GM18517 (cell line): ENCODE measurements at regions not wholly inside any gene's neighbourhood (a gene's known extent, or its start where the extent isn't known, plus 50 kb on each side); places are given as distances from the start of the nearest gene placed in this dataset.

Experiments used
- ATAC-seq: cut with Tn5 transposase; IDR thresholded peaks from one replicate; pipeline ENCODE4 v1.9.1; 2021; ENCODE audit warnings: mild to moderate bottlenecking, moderate library complexity; ENCODE audit not compliant: unreplicated experiment

DNA sequence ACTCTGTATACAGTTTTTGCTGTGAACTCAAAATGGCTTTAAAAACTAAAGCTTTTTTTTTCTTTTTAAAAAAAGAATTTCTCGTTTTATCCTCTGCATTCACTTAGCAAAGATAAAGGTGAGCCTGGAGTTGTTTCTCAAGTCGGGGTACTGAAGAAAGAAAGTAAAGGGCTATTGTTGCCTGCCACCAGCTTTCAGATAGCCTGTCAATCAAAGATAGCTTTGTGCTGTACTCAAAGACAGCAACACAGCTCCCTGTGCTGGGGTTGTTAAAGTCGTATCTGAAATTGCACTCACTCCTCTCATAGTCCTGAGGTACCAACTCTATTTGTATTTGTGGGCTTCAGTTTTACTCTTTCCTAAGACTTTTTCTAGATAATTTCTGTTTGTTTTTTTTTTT is 710.1 kb upstream of the ID4 start:
- ATAC-seq = no peak

DNA sequence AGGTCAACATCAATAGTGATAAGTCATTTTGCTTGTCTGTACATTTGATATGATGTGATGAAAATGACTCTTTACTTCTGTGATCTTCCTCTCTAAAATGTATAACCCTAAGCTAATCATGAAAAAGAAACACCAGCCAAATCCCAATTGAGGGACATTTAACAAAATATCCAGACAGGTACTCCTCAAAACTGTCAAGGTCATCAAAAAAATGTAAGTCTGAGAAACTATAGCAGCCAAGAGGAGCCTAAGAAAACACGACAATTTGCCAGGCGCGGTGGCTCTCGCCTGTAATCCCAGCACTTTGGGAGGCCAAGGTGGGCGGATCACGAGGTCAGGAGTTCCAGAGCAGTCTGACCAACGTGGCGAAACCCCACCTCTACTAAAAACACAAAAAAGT is 708.5 kb upstream of the ID4 start:
- ATAC-seq = no peak

DNA sequence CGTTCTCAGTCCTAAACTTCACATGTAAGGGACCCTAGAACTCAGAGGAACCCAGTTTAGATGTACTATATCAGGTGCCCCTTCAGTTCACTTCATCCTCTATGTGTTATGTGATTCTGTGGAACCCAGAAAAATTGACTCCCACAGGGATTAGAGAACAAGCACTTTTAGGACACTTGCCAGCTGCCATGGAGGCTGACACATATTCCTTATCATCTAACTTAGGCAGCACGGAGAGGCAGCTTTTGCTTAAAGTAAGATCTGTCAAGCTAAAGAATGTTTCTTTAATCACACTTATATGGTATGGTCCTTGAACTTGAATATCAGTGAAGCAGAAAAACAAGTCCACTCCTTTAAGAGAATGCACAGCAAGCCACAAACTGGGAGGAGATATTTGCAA is 701.5 kb upstream of the ID4 start:
- no peak for ATAC-seq

DNA sequence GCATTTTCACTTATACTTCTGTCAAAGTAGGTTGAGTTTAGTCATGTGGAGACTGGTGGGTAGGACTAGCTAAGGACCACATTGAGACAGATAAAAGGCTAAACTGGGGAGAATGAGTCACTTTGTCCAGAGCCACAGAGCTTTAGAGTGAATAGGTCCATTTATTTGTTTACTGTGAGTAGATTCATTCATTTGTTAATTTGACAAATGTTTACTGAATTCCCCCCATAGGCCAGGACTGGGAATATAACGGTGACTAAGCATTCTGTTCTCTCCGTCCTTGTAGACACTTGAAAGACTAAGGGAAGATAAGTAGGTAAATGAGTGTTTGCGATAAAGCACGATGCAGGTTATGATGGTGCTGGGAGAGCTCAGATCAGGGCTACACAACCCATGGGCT is 699.7 kb upstream of the ID4 start:
- no peak for ATAC-seq

DNA sequence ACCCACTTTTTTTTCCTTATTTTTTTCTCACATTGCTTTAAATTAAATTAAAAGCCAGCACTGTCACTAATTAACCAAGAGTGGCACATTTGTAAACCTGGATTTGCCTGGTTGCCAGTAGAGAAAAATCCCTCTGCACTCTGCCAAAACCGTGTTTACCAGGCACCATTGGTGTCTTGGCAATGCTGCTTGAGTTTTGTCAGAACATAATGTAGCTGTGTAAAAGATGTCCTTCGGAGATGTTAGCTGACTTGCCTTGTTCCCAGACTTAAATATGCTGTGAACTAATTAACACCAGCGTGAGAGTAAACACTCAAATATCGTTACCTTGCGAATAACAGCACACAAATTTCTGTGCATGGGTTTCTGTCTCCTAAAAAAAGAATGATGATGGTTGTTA is 694.9 kb upstream of the ID4 start:
- ATAC-seq = no peak

DNA sequence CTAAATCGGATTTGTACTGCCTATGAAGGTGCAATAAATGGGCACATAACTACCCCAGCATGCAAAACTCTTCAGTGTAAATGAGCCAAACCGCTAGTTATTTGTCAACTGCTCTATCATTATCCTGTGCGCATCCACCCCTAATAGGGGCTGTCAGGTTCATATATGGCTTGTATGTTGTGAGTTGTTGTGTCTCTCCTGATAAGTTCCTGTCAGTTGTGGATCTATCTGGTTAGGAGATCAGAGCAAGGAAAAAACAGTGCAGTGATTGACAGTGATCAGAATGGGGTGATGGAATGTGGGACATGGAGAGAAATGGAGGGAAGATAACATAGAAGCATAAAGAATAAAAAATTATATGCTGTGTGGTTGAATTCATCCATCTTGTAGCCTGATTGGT is 686.9 kb upstream of the ID4 start:
- no peak for ATAC-seq

DNA sequence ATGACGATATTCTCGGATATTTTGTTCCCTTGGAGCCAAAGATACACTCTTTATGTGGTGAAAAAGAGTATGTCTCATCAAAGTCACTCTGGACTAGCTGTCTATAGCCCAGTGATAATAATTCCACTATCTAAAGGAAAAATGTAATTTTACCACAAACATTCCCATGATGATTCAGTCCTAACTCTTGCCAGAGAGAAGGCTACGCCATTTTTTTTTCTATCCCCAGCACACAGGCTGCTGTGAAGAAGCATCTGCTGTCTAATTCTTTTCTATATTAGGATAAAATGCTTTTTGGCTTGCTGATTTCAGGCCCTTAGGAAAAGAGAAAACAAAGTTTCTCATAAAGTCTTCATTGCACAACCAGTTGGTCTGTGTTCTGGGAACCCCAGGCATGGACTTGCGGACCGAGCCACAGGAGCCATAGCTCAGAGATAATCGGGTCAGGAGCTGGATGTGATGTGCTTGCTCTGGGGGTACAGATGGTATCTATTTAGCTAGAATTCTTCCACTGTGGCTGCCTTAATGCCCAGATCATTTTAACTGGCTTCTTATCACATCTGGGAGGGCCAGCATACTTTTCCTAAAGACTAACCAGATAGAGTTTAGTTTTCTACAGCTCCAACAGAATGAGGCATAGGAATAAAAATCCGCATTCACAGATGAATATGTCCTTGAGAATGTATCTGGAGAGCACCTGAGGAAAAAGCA is 683.7 kb upstream of the ID4 start:
- ATAC-seq = no peak

DNA sequence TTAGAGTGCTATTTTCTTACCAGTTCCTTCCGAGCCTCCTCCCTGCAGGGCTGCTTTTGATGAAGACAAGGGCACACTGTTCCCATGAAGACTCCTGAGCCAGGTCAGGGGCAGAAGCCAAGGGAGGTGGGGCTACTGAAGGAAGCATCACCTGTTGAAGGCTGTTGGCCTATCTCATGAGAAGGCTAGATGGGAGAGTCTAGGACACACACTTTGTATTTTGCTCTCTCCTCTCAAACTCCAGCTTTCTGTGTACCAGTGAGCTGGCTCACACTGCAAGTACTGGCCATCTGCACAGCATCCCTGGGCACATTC is 683.2 kb upstream of the ID4 start:
- ATAC-seq = no peak

DNA sequence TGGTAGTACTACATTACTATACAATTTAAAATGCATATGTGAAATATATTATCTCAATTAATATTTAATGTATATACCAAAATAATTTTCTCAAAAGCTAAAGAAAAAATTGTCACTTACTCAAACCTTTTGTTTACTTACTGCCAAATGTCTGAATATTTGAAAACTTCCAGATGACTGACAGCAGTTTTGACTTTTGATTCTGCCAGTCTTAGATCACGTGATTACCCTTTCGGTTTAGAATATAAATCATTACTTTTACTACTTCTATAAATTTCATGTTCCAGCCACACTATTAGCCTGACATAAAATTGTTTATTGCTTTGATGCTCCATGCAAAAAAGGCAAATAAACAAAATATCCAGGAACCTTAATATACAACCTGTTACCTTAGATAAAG is 680.7 kb upstream of the ID4 start:
- no peak for ATAC-seq

DNA sequence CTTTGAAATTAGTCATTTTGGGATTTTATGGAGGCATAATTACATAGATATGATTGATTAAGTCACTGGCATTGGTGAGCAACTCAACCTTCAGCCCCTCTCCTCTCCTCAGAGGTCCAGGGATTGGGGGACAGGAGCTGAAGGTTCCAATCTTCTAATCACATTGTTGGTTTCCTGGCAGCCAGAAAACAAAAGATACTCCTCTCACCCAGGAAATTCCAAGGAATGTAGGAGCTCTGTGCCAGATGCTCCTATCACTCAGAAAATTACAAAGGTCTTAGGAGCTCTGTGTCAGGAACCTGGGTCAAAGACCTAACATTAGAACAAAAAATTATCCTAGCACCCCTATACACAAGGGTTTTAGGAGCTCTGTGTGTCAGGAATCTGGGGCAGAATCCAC is 679.7 kb upstream of the ID4 start:
- no peak for ATAC-seq

DNA sequence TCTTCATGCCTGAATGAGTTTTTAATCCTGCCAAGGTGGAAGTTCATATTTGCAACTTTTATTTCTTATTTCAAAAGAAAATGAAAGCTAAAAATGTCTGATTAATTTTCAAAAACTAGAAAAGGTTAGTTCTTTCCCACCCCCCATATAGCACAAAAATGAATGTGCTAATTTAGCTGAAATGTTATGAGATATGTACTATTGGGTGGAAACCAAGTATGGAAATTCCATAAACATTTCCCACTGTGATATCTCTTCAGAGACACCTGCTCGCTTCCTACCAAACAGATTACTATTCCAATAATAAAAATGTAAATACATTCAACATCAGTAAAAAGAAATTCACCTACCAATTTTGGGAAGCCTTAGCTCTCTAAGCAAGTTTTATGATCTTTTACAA is 678.6 kb upstream of the ID4 start:
- ATAC-seq = no peak

DNA sequence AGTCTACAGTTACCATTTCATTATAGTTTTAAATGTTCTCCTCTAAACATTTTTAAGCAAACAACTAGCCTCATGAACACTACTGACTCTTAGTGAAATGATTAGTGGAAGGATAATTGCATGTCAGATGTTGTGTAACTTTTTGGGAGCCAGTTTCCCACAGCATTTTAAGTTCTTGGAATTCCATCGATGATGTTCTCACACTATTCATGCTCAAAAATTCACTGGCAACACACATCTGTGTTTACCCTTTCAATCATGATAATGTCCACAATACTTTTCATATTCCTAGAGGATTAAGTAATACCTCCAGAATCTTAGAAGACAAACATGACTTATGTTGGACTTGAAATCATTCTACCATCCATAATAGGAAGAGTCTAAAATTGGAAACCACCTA is 678.1 kb upstream of the ID4 start:
- no peak for ATAC-seq

DNA sequence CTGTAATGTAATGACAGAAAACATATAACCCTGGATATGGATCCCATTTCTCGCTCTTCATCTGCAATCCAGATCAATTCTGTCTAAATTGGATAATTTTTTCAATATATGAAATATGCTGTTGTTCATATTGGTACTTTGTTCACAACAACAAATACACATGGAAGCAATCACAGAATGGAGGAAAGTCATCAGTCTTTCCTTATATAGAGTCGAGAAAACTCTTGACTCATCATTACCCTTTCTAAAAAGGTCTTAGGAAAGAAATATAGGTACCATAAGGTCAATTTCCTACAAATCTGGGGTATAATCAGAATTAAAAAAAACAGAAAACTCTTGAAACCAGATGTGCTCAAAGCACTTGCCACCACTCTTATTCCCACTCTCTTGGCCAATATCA is 677.6 kb upstream of the ID4 start:
- ATAC-seq = no peak

DNA sequence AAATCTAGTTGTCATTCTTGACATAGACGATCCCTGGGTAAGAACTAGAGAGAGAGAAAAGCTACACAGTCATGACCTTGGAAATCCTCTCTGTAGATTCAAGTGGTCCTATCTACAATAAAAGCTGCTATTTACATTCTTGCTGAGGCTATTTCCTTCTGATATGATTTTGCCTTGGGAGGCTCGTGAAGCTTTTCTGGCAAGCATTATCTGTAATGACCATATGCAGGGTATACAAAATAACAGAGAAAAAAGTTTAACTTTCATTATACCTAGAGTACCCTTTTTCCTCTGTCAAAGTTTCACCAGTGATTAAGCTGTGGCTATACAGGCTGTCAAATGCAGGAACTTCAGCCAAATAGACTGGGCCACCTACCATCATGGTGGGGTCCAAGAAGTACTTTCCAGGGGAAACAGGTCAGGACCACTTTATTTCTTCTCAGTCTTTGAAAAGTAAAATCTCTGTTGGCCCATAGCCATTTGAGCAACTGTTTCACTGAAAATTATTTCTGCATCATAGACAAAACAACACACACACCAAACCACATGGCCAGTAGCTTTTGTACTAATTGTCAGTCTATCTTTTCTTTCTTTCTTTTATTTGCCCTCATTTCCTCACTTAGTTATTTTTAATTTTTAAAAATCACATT is 677.0 kb upstream of the ID4 start:
- no peak for ATAC-seq

DNA sequence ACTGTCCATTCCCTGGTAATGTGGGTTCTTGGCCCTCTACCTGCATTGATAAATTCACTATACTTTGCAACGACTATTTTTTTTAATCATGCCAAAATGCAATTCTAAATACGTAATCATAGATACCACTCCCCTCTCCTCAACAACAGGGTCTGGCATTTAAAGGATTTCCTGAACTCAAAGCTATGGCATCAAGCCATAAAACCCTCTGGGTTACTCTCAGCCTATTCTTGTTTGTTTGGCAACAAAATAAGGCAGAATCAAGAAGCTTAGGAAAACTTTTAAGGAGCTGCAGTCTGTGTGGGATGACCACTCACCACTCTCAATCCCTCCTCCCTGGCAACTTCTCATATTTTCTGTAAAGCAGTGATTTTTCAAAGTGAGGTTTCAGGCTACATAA is 669.9 kb upstream of the ID4 start:
- ATAC-seq = no peak

DNA sequence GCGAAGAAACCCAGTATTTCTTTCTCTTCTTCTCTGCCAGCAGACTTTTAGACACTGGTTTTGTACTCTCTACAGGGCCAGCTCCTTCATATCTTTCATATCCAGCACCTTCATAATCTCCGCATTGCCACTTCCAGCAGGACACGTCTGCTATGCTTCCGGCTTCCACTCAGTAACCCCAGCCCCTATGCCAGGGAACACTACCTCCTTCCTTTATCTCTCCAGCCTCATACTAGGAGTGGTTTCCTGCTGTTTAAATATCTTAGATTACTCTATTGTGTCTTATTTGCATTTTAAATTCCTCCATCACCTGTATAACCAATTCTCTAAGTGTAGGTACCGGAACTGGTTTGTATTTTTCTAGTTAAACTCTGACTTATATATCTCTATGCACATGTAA is 667.8 kb upstream of the ID4 start:
- no peak for ATAC-seq

DNA sequence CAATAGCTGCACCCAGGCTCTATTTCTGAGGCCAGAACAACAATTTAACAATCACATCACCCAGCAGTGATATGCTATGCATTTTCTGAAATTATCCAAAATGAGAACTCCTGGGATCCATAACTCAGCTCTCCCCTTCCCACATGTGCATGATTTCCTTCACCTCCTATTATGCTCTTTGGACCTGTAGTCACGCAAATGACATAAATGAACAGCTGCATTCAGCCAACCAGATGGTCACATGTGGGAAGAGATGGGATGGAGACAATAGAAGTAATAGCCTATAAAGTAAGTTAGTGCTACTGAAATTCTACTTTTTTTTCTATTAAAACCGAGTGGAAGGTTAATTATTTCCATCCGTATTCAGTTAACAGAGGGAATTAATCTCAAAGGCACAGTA is 662.1 kb upstream of the ID4 start:
- ATAC-seq = no peak

DNA sequence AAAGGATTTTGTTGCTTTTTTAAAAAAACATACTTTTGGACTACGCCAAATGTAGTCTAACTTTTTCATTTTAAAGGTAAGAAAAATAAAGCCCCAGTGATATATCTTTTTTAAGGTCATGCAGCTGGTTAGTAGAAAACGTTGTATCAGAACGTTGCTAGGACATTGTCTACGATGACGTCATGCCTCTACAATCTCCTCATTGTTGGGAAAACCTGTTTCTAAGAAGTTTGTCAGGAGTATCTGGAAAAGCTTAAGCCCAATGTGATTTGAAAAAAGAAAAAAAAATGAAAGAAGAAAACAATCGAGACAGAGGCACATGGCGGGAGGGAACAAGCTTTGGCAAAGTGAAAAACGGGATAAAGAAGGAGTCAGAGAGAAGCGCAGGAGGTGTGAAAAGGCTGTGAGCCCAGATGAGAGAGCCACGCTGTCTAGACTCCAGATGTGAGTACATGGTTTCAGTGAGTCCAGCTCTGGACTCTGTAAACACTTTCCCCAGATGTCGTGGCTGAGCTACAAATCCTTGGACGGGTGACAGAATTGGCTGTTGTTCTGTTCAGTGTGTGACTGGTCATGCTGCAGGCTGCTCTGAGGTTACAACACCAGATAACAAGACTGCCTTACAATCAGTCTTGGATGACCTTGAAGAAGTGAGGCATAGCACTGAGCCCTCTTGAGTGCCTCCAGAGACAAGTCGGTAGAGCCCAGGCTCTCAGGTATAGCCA is 656.7 kb upstream of the ID4 start:
- ATAC-seq = no peak

DNA sequence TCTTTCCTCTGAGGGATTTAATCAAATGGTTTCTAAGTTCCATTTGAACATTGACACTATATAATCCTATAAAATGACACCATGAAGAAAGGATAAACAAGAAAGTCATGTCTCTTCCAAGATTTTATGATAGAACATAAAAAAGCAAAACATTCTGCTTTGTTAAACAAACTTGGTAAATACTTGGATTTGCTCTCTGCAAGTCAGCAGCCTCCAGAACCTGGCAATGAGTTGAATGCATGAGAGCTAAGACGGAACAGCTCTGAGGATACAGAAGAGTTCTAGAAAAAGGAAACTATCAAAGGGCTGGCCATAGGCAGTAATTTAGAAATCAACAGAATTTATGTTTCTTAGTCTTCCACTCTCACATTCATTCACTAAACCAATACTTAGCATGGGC is 656.0 kb upstream of the ID4 start:
- ATAC-seq = no peak

DNA sequence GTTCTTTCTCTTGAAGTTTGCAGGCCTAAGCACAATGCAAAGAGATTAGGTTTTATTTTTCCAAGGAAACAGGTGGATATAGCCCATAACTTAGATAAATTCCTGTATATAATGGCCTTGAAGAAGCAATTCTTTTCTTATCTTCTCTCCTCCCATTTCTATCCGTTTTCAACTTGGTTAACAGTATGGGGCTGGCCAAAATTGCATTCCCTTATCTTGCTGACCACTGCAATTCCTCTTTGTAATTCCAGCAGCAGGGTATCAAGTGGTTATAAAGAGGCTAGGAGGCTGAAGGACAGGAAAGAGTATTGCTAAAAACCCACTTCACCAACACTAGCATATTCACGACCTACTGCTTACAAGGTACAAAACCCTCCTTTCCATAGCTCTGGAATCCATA is 643.5 kb upstream of the ID4 start:
- ATAC-seq = no peak

DNA sequence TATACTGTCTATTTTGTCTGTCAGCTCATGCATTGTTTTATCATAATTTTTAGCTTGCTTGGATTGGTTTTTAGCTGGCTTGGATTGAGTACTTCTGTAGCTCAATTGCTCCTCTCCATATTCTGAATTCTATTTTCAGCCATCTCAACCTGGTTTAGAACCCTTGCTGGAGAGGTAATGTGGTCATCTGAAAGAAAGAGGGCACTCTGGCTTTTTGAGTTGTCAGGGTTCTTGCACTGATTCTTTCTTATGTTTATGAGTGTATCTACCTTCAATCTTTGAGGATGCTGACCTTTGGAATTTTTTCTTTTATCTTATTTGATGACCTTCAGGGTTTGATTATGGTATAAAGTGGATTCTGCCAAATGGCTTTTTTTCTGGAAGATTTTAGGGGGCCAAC is 632.7 kb upstream of the ID4 start:
- ATAC-seq = no peak

DNA sequence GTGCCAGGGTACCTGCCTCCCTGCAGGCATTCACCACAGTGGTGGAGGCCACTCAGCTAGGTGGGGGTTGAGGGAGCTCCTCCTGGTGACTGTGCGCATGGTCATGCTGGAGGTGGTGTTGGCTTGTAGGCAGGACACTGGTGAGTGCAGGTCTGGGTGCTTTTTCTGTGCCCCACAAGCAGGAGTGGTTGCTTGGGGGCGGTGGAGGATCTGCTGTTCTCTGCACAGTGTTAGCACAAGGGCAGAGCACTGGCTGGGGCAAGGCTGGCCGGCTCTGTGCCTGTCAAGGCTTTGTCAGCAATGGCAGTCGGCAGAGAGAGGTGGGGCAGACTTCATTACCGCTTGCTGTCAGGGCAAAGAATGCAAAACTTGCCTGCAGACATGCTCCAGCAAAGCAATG is 632.1 kb upstream of the ID4 start:
- no peak for ATAC-seq

DNA sequence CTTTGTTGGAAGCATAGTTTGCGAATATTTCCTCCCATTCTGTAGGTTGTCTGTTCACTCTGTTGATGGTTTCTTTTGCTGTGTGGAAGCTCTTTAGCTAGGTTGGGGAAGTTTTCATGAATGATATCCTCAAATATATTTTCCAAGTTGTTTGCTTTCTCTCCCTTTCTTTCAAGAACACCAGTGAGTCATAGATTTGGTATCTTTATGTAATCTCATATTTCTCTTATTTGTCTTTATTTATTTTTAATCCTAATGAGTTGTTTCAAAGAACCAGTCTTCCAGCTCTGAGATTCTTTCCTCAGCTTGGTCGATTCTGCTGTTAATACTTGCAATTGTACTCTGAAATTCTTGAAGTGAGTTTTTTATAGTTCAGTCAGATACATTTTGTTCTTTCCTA is 628.0 kb upstream of the ID4 start:
- no peak for ATAC-seq
